GM12878 (cell line): ENCODE measurements at regions not wholly inside any gene's neighbourhood (a gene's known extent, or its start where the extent isn't known, plus 50 kb on each side); places are given as distances from the start of the nearest gene placed in this dataset.

ENCODE experiments used
- ATAC-seq: fragments of 200-7000 bp; cut with Tn5 transposase; 3 replicates; pipeline ENCODE4 v1.9.1; 2020; ENCODE audit warnings: mild to moderate bottlenecking, moderate library complexity
- BruUV-seq: library from RNA; stranded (reverse); fragments of 400-500 nt; replicated peaks from 2 replicates; lab custom pipeline; 2021; lab: Mats Ljungman, UMichigan
- CTCF ChIA-PET: fragments of 300-600 bp; sonication (Branson Sonifier 250); formaldehyde crosslinking; extraction: SDS; loops from one replicate; lab custom pipeline; 2021; ENCODE audit warnings: inconsistent platforms; lab: Yijun Ruan, JAX
- POLR2A ChIA-PET: fragments of 350-600 bp; formaldehyde crosslinking; extraction: SDS; loops from one replicate; lab custom pipeline; 2021; ENCODE audit warnings: inconsistent platforms; lab: Charles Lee
- RAD21 ChIA-PET: fragments of 300-600 bp; sonication (Branson Sonifier 250); formaldehyde crosslinking; loops from one replicate; lab custom pipeline; 2023; ENCODE audit warnings: antibody characterized with exemption; ENCODE audit not compliant: unreplicated experiment; lab: Charles Lee
- SMC1A ChIA-PET: fragments of 300-600 bp; sonication (Branson Sonifier 250); formaldehyde crosslinking; loops from one replicate; lab custom pipeline; 2023; ENCODE audit not compliant: unreplicated experiment, uncharacterized antibody; lab: Charles Lee
- DNase-seq: peaks from one replicate; pipeline ENCODE4 v3.0.0-alpha.2; 2011; ENCODE audit warnings: low read depth, low spot score
- FAIRE-seq: peaks from 3 replicates; lab custom pipeline; 2011; peaks lifted over from hg19 to GRCh38; lab: Jason Lieb, UNC
- H2AFZ ChIP-seq: 2 replicates; pipeline ENCODE4 v1.6.0; 2011; ENCODE audit warnings: low read depth, low read length, control low read depth; ENCODE audit not compliant: control insufficient read depth
- H3K27ac ChIP-seq: 2 replicates; pipeline ENCODE4 v1.5.1; 2011; ENCODE audit warnings: control low read depth; ENCODE audit not compliant: control insufficient read depth, insufficient read depth
- H3K27me3 ChIP-seq, 2 experiments: replicated peaks in 1 of 2; 2 replicates each; pipeline versions ENCODE4 v1.6.0 to v1.6.1; 2011; ENCODE audit warnings: low read length in 1 of 2; ENCODE audit not compliant: control insufficient read depth in 2 of 2, insufficient read depth in 2 of 2
- H3K36me3 ChIP-seq, 2 experiments: 2 replicates each; pipeline ENCODE4 v1.5.1; 2011; ENCODE audit warnings: low read length in 1 of 2; ENCODE audit not compliant: control insufficient read depth in 2 of 2, insufficient read depth in 2 of 2
- H3K4me1 ChIP-seq: 2 replicates; pipeline ENCODE4 v1.6.1; 2011; ENCODE audit warnings: mild to moderate bottlenecking, low read length, moderate library complexity, mixed read lengths; ENCODE audit not compliant: control insufficient read depth, insufficient read depth
- H3K4me2 ChIP-seq: 2 replicates; pipeline ENCODE4 v1.6.0; 2011; ENCODE audit warnings: control low read depth; ENCODE audit not compliant: control insufficient read depth, insufficient read depth
- H3K4me3 ChIP-seq: fragments of 200-600 bp; sonication (generic); 2 replicates; pipeline ENCODE4 v1.5.1; 2016
- H3K79me2 ChIP-seq: 2 replicates; pipeline ENCODE4 v1.6.0; 2011; ENCODE audit warnings: low read length; ENCODE audit not compliant: control insufficient read depth, insufficient read depth
- H3K9ac ChIP-seq: 2 replicates; pipeline ENCODE4 v1.8.0; 2011; ENCODE audit warnings: low read length, control low read depth, mixed read lengths; ENCODE audit not compliant: control insufficient read depth, insufficient read depth
- H3K9me3 ChIP-seq: replicated peaks from 3 replicates; pipeline ENCODE4 v1.5.1; 2011; ENCODE audit warnings: mild to moderate bottlenecking, low read length; ENCODE audit not compliant: control insufficient read depth, insufficient read depth
- H4K20me1 ChIP-seq: 2 replicates; pipeline ENCODE4 v1.6.0; 2011; ENCODE audit not compliant: control insufficient read depth, insufficient read depth
- BRCA1 ChIP-seq: IDR thresholded peaks from 2 replicates; pipeline ENCODE4 v1.6.1; 2011; ENCODE audit warnings: low read depth, low read length, improper control_type of control experiment
- CHD1 ChIP-seq: IDR thresholded peaks from 2 replicates; pipeline ENCODE4 v1.6.1; 2012; ENCODE audit warnings: low read depth, low read length, improper control_type of control experiment
- DPF2 ChIP-seq: fragments of 450-650 bp; IDR thresholded peaks from 2 replicates; pipeline ENCODE4 v1.6.1; 2017; ENCODE audit warnings: mild to moderate bottlenecking
- EGR1 ChIP-seq, 2 experiments: IDR thresholded peaks; 1 replicate in 1 of 2; 2 replicates in 1 of 2; pipeline ENCODE4 v1.6.1; 2011 to 2012; ENCODE audit warnings: low read depth in 2 of 2, low read length in 2 of 2, borderline replicate concordance in 1 of 2, mild to moderate bottlenecking in 1 of 2, moderate library complexity in 1 of 2
- IKZF1 ChIP-seq: fragments of 450-650 bp; conservative IDR thresholded peaks from 2 replicates; pipeline ENCODE4 v1.6.1; 2017; ENCODE audit warnings: antibody characterized with exemption, mild to moderate bottlenecking
- LARP7 ChIP-seq: fragments of 450-650 bp; IDR thresholded peaks from 2 replicates; pipeline ENCODE4 v1.6.1; 2017; ENCODE audit warnings: mild to moderate bottlenecking
- MAX ChIP-seq: IDR thresholded peaks from 2 replicates; pipeline ENCODE4 v1.6.1; 2012; ENCODE audit warnings: low read depth, low read length, improper control_type of control experiment
- MYB ChIP-seq: fragments of 150-350 bp; IDR thresholded peaks from 2 replicates; pipeline ENCODE4 v1.6.1; 2014; ENCODE audit warnings: mild to moderate bottlenecking, low read depth, low read length, borderline replicate concordance
- NR2C2 ChIP-seq: IDR thresholded peaks from 2 replicates; pipeline ENCODE4 v1.6.1; 2011; ENCODE audit warnings: borderline replicate concordance, low read depth; ENCODE audit not compliant: control insufficient read depth, insufficient read length
- RELA ChIP-seq: fragments of 450-650 bp; IDR thresholded peaks from 2 replicates; pipeline ENCODE4 v1.8.0; 2014; ENCODE audit warnings: borderline replicate concordance; ENCODE audit not compliant: partially characterized antibody
- ZBED1 ChIP-seq: IDR thresholded peaks from 2 replicates; pipeline ENCODE4 v1.6.1; 2016; ENCODE audit warnings: borderline replicate concordance
- ZBTB40 ChIP-seq: fragments of 450-650 bp; IDR thresholded peaks from 2 replicates; pipeline ENCODE4 v1.6.1; 2016; ENCODE audit warnings: mild to moderate bottlenecking, moderate library complexity, borderline replicate concordance
- ZZZ3 ChIP-seq: IDR thresholded peaks from 2 replicates; pipeline ENCODE4 v1.6.1; 2011; ENCODE audit warnings: low read depth; ENCODE audit not compliant: control insufficient read depth, insufficient read length
- WGBS: methylation state at CpG from one replicate; pipeline ENCODE4 v1.1.6; 2016; ENCODE audit warnings: low lambda C conversion rate; ENCODE audit not compliant: insufficient replicate concordance, insufficient coverage; ENCODE audit errors: missing lambda C conversion rate; 5-methylcytosine and 5-hydroxymethylcytosine counted together
- in situ Hi-C: fragments of 300-500 bp; cut with MboI; formaldehyde crosslinking; loops from 9 replicates; pipeline ENCODE4 v1.14.3; 2018; ENCODE audit warnings: mixed read lengths
- intact Hi-C: fragments of 100-400 bp; cut with micrococcal nuclease; formaldehyde crosslinking; loops from one replicate; pipeline ENCODE4 v1.14.2; 2022; ENCODE audit not compliant: unreplicated experiment
- TF ChIP-seq, protein P1 (sequence below): fragments of 450-650 bp; conservative IDR thresholded peaks from 2 replicates; pipeline ENCODE4 v1.6.1; 2017; ENCODE audit warnings: mild to moderate bottlenecking, moderate library complexity

GRCh38 chr11:92826136-92826535 is 143.3 kb upstream of the MTNR1B start (continued):
- TF ChIP-seq BRCA1 (no peak), MAX (no peak), ZBTB40 (no peak), DPF2 (no peak), RELA (no peak)

DNA sequence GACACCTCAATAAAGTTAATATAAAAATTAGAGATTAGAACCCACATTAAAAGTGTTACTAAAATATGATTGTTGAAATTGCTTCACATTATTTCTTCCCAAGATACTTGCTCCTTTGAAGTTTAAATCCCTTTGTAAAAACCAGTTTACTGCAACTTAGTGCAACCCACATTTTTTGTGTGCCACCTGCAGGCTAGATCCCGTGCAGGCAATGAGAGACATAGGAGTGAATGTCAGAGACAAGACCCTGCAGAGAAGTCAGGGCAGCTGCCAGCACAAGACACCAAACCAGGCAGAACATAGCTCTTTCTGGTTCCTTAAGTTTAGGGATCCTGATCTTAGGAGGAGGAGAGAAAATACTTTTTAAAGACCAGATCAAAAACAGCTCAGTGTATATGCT is 142.8 kb upstream of the MTNR1B start:
- POLR2A ChIA-PET = no interaction called here
- TF ChIP-seq NR2C2 (no peak), LARP7 (no peak), ZZZ3 (no peak), CHD1 (no peak), ZBED1 (no peak), IKZF1 (no peak), MYB (no peak), EGR1 (IDR thresholded peaks at IDR 0.05; ENCODE audit: borderline replicate concordance in 1 of 2, low read depth in 2 of 2, low read length in 2 of 2) (no peak)
- TF ChIP-seq, protein P1, sequence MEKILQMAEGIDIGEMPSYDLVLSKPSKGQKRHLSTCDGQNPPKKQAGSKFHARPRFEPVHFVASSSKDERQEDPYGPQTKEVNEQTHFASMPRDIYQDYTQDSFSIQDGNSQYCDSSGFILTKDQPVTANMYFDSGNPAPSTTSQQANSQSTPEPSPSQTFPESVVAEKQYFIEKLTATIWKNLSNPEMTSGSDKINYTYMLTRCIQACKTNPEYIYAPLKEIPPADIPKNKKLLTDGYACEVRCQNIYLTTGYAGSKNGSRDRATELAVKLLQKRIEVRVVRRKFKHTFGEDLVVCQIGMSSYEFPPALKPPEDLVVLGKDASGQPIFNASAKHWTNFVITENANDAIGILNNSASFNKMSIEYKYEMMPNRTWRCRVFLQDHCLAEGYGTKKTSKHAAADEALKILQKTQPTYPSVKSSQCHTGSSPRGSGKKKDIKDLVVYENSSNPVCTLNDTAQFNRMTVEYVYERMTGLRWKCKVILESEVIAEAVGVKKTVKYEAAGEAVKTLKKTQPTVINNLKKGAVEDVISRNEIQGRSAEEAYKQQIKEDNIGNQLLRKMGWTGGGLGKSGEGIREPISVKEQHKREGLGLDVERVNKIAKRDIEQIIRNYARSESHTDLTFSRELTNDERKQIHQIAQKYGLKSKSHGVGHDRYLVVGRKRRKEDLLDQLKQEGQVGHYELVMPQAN = no peak

More for the DNA sequence above, 142.8 kb upstream of the MTNR1B start:
- DNase-seq (no peak), ATAC-seq (no peak), FAIRE-seq (no peak)
- Histone ChIP-seq H2AFZ (no peak overlapping the region), H3K27me3 (no peaks in the 10 kb centered on the region), H3K9me3 (no peaks in the 10 kb centered on the region), H3K36me3 (no peaks in the 10 kb centered on the region), H3K4me2 (no peak overlapping the region), H4K20me1 (no peaks in the 10 kb centered on the region), H3K27ac (no peak overlapping the region), H3K9ac (no peak overlapping the region), H3K4me1 (no peaks in the 10 kb centered on the region), H3K79me2 (no peaks in the 10 kb centered on the region), H3K4me3 (no peak overlapping the region)
- intact Hi-C loops (no loop called here), in situ Hi-C loops (no loop called here)
- no TSS peak for BruUV-seq
- ChIA-PET SMC1A (interaction anchor here (0.7 kb wide), 1 partner anchor 9 kb away, joined by 4 read pairs; no protein-coding TSS in a partner anchor), CTCF (no interaction called here), RAD21 (no interaction called here)
- WGBS = 0% methylated on average over 1 of the region's 1 CpG
